Stimulated activated CD4-positive, alpha-beta T cell treated with anti-CD3 and anti-CD28 coated beads, TNF-alpha, amount 100 ng/mL, for 24 hours (primary cell): ENCODE measurements at regions not wholly inside any gene's neighbourhood (a gene's known extent, or its start where the extent isn't known, plus 50 kb on each side); places are given as distances from the start of the nearest gene placed in this dataset.

Experiments used
- DNase-seq, 3 experiments: peaks; one replicate each; pipeline ENCODE4 v3.0.0-alpha.2; 2020; ENCODE audit warnings: low read depth in 3 of 3

DNA sequence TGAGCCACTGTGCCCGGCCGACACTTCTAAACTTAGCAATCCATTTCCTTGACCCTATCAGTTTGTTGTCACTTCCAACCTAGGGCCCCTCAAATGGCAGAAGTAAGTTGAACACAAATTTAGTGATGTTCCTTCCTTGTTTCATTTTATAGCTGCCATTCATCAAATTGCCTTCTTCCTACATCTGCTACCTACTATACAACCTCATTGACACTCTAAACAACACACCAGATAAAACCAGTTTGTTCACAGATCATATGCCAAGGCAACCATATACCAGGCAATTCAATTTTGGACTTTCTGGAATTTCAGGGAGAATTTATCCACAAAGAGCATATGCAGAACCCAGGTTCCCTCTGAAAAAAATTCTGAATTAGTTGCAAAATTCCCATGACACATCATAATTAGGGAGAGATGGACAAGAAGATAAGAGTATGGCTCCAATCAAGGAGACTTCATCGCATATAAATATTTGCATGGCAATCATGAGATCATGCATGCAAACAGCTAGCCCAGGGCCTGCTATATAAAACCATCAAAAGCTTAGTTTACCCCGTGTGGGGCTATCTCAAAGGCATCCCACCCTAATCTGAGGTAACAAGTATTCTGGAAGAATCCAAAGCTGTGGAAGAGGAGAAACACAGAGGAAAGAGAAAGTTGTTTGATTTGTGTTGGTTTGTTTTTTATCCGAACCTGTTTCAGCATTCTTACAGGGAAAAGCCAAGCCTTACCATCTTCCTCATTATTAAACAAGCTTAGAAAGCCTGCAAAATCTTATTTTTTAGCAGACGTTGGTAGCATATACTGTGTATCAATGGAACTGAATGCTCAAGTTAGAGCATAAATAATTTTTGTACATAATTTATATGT is 132.8 kb upstream of the TNFAIP3 start:
- DNase-seq, result no peak

DNA sequence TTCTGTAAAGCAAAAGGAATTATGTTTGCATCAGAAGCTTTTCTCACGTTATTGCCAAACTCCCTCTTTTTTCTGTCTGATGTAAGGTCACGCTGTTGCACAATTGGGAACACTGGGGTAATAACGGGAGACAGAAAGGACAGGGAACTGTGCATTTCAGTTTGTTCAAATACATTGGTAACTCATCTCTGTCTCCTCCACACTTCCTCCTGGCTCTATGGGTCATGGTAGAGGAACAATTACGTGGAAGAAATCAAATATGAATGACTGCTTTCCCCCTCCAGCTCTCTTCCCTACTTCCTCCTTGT is 132.2 kb upstream of the TNFAIP3 start:
- no peak for DNase-seq

DNA sequence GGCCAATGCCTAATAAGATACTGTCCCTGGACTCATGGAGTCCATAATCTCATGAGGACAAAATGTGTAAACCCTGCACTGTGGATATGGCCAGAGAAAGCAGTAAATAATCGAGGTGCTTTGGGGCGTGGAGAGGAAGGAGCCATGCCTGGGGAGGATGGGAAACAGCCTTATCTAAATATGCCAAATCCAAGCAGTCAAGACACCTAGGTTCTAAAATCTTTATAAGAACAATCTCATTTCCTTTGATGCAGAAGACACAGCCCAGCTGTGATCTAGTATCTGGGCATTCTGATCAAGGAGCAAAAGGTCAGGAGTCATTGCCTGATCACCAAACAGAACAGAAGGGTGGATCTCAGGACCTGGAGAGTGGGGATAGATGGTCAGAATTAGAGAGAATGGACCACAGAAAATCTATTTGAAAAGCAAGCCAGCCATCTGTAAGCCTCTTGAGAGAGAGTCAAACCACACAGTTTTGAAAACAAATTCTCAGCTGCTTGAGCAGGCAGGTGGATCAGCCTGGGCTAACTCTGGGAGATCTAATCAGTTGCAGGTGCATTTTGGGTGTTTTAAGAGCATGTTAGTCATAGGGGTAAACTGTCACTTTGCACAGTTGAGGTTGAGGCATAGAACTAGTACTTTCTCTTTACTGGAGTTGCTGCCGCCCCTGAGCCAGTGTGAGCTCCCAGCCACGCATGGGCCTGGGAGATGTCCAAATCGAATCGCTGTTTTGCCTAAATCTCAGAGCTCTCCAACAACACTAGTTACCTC is 130.8 kb upstream of the TNFAIP3 start:
- no peak for DNase-seq

DNA sequence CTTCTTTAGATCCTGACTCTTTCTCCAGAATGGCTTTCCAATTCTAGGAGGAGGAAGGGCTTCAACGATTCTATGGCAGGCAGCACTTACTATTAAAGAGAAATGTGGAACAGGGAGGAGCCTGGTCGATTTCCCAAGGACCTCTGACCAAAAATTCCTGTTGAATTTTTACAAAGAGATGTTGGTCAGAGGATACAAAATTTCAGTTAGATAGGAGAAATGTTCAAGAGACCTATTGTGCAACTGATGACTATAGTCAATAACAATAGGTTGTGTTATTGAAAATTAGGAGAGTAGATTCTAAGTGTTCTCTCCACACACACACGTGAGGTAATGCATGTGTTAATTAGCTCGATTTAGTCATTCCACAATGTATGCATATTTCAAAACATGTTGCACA is 130.1 kb upstream of the TNFAIP3 start:
- no peak for DNase-seq

DNA sequence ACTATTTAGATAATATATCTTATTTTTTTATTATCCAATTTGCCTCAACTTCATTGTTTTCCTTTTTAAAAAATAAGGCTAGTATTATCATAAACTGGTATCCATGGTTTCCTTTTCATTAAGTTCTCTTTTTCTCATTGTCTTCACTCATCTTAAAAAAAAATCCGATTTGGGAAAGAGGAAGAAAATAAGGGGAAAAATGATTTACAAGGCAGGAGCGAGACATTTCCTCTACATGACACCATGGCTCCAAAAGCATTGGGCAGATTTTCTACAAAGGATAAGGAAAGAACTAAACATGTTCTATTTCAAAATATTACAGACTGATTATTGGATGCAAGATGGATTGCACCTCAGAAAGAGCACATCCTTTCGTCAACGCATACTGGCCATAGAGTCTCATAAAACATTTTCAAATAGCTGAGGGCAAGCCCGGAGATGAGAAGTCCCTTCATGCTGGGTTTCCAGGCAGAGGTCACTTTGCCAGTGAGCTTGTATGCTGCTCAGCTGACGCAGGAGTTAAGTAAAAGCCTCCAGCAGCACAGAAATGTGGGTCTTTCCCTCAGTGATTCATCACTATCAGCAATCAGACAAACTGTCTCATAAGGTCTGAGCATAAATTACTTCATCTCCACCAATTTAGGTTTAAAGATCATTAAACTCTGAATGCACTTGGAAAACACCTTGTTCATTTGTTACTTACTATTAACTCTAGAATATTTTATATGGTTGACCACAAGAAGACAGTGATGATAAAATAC is 129.0 kb upstream of the TNFAIP3 start:
- no peak for DNase-seq

DNA sequence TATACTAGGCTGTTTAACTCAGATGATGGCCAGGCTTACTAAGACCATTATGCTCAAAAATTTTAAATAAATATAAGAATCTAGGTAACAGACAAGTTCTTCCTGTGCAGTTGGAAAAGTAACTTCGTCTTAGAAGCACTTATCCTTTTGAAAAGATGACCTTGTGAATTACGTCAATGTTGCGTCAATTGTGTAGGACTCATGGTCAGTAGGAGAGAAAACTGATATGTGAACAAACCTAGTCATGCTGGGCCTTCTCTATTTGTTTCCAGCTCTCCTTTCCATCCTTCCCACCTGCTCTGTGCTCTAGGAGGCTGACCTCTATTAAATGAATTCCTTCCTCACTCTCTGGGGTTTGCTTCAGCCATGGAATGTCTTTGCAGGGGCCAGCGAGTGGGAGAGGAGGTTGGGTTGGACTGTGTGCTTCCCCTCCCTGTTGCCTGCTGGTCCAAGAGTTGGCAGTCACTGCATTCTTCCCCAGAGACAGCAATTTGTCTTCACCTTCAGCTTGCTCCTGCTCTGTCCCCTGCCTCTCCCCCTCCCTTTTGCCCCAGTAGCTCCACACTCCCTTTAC is 128.0 kb upstream of the TNFAIP3 start:
- DNase-seq, result no peak

DNA sequence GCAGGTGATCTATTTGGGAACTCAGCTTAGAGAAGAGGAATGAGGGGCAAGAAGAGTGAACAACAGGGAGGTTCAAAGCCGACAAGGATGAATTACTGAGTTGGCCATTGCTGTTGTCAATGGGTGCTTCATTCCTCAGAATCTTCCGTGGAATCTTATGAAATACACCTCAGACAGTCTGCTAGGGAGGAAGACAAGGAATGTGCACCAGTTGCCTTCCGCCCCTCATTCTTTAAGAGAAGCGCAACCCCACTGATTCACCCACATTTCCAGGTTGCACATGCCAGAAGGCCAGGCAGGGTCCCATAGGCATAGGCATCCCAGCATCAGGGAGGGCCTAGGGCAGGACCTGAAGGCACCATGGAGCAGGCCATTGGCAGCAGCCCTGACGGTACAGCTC is 127.5 kb upstream of the TNFAIP3 start:
- no peak for DNase-seq

DNA sequence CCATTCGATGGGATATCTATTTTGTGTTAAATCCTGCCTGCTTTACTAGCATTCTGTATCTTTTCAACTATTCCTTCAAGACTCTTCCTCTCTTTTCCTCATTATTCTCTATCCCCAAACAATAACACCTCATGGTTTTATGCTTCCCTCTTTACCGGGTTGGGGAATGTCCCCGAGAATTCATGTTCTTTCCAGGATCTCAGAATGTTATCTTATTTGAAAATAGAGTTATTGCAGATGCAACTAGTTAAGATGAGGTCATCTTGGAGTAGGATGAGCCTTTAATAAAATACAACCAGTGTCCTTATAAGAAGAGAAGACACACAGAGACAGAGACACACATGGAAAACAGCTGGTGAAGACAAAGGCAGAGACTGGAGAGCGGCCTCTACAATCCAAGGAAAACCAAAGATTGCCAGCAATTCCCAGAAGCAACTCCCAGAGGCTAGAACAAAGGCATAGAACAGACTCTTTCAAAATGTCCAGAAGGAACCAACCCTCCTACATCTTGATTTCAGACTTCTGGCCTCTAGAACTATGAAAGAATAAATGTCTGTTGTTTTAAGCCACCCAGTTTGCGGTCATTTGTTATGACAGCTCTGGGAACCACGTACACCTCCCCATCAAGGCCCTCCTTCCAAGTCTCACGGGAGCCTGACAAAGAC is 126.8 kb upstream of the TNFAIP3 start:
- no peak for DNase-seq

DNA sequence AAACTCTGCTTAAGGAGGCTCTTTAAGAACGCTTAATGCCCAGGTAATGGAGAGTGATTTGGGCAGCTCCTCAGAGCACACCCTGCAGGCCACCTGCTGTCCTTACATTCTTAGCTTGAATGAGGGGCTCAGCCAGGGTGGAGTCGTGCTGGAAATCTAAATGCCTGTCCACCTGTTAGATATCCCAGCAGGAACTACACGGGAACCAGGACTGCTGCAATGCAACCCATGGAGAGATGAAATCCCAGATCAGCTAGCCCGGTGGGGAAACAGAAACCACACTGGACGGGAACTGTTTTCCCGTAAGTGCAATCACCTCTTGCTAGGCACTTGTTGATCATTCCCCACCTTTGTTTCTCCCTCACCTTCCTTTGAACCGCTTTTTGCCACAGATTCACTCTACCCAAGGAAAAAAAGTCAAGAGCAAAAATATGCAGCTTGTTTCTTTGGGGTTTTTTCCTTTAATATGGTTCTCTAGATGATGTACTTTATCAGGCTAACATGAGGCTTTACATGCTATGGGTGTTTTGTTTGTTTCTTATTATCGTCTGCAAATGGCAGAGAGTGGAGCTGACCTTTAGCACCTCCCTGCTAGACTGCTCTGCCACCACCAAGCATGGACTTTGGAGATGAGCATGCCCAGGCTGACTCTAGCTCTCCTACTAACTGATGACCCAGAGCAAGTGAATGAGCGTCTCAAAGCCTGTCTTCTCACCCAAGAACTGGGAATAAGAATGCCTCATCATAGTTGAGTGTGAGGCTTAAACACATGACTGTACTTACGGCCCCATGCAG is 125.9 kb upstream of the TNFAIP3 start:
- DNase-seq, result no peak

DNA sequence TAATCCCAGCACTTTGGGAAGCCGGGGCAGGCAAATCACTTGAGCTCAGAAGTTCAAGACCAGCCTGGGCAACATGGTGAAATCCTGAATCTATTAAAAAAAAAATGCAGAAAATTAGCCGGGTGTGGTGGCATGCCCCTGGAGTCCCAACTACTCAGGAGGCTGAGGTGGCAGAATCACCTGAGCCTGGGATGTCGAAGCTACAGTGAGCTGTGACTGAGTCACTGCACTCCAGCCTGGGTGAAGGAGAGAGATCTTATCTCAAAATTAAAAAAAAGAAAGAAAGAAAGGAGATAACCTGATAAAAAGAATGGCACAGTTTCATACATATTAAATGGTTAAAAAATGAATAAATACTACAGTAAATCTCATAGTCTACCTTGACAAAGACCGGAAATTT is 123.6 kb upstream of the TNFAIP3 start:
- no peak for DNase-seq

DNA sequence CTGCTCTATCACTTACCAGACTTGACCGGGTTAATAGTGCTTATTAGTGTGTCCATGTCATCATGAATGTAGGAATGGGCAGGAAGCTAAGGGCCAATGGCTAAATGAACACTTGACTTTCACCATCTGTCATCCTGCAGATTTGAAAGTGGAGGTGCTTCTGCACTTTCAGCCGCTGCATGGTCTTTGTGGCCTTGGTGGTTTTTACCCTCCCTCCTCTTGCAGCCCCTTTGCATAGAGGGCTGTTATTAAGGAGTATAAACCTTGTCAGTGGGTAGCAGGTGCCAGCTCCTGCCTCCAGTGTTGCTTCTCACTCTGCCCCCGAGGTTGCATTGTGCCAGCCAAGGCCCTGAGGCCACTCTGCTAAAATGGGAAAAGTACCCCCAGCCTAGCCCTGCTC is 122.2 kb upstream of the TNFAIP3 start:
- DNase-seq, result no peak

DNA sequence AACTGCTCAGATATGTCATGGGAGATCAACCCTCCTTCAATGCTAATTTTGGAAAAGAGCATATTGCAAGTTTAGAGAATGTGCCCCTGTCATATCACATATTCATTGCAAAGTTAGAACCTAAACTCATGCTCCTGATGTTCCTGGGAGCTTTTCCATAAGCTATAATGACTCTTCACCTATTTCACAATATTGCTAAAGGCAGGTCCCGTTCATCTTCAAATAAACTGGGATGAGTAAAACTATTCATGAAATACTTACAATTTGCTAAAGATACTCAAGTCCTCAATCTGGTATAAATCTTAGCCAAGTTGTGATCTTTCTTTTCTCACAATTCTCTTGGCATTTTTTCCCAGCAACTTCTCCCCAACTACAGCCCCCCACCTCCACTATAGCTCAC is 121.7 kb upstream of the TNFAIP3 start:
- no peak for DNase-seq

DNA sequence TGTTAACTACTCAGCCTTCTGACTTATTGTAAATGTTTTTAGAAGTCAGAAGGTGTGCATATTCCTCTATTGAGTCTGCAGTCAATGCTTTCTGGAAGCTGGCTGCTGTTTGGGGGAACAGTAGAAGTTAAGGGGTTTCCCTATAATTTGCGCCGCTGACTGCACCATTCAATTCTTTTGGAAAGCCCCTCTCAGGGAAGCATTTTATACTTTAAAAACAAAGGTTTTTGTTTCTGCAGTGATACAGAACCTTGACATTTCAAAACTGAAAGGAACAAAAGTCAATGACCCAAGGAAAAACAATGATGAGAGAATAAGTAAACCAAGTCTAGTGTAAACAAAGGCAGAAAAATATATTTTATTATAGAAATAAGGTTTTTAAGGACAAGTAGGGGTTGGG is 120.8 kb upstream of the TNFAIP3 start:
- DNase-seq, result no peak

DNA sequence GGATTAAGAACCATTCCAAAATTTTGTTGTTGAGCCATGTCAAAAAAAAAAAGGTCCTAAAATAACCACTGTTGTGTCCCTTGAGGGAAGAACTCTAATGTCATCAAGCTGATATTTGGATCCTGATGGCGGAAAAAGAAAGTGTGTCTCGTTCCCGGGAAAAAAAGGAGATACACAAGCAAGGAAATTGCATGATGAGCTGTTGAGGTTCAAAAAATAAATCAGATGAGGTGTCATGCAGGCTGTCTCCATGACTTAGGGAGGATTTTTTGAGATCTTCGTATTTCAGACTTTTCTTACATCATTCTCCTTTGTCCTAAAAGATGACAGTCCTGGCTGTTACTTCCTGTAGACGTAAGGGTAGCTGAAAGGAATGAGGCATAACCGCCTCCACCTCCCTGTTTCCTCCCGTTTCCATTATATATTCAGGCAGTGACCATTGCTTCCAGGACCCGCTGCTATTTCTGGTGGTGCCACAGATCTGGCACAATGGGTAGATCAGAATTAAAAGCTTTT is 117.3 kb upstream of the TNFAIP3 start:
- no peak for DNase-seq

DNA sequence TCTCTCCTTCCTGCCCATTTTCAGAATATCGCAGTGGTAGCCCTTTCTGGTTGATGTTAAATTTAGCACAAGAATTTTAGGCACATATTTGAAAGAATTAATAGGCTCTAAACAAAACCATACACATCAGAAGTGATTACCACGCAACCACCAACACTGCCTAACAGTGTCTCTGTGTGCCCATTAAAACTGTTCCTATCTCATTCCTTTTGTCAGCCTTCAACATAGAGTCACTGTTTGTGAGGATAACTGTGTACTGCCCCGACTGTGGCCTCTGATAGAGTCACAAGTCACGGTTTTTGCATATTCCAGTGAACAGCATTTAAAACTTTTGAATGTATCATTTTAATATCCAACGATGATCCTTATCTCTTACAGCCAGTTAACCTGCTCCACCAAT is 116.8 kb upstream of the TNFAIP3 start:
- DNase-seq, result no peak

DNA sequence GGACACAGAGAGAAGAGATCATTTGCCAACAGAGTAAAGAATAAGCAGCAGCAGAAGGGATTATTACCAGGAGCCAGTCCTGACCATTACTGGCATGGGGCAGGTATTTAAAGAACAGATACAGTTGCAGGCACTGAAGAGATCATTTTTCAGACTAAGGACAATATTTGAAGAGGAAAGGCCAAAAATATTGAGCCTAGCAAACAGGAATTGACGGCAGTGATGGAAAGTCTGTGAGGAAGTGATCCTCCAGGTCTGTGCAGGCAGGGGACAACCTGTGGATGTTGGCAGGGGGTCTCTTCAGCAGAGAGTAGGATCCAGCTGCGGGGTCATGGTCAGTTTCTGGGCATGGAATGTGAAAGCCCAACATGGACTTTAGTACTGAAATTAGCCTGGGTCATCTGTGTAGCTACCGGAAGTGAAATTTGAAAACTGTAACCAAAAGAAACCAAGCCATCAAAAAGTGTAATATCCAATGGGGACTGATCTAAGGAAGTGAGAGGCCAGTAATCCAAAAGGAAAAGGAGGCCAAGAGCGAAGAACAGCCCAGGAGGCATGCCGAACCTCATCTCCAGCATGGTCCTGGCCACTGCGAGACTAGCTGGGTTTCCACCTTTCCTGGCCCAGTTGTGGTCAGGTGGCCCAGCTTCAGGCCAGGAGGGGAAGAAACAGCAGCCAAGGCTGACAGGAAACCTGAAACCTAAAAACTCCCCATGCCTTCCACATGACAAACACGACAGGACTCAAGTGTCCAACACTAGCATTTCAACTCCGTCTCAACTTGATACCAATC is 115.1 kb upstream of the TNFAIP3 start:
- no peak for DNase-seq

DNA sequence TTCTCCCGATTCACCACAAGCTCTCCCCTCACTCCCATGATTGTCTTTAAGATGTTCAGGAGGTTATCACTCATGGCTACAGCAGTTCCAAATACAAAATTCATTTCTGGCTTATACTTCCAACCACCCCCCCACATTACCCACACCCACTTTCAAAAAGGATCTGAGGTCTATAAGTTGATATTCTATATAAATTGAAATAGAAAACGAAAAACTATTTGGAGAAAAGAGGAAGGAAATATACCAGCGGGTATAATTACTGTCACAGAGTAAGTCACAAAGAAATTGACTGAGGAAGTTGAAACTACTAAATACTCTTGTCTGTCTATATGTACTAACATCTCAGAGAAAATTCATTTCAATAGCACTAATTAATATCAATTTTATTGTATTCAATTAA is 112.7 kb upstream of the TNFAIP3 start:
- DNase-seq, result no peak

DNA sequence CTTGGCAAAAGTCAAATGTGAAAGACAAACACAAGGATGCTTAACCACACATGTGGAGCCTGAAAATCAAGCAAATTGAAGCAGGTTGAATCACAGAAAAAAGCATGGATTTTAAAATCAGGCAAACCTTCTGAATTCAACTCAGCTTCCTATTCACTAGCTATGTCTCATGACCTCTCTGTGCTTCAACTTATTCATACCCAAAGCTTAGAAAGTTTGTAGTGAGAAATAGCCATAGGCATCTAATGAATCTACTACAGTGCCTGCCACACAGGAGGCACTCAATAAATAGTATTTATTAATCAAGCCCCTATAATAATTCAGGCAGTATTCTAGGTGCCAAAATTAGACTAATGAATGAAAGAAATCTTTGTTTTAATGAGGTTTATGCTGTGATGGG is 112.2 kb upstream of the TNFAIP3 start:
- no peak for DNase-seq

DNA sequence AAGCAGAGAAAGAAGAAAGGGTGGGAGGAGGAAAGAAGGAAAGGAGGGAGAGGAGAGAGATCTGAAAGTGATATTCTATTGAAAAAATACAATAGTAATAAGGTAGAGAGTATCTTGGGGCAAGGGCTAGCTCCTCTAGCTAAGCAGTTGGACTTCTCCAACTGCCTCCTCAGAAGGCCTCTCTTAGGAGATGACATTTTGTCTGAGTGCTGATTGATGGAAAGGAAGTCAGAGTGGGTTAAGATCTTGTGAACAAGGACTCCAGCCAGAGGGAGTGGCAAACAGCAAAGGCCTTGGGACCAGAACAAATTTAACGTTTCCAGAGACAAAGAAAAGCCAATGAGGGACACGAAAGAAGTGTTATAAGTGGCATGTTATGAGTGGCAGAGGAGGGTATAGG is 111.8 kb upstream of the TNFAIP3 start:
- DNase-seq, result no peak

DNA sequence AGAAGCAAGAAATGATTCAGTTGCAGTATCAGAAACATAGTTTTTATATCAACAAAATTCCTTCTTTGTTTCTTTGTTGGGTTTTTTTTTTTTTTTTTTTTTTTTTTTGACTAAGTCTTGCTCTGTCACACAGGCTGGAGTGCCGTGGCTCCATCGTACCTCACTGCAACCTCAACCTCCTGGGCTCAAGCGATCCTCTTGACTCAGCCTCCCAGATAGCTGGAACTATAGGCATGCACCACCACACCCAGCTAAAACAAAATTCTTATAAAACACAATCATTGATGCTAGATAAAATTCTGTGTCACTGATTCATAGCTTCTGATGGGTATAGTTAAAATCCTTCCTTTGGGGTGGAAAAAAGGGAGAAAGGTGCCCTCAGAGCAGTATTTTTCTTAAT is 110.3 kb upstream of the TNFAIP3 start:
- DNase-seq, result no peak
